GM18511 (cell line): ENCODE measurements at regions not wholly inside any gene's neighbourhood (a gene's known extent, or its start where the extent isn't known, plus 50 kb on each side); places are given as distances from the start of the nearest gene placed in this dataset.

ENCODE experiments used
- ATAC-seq: cut with Tn5 transposase; IDR thresholded peaks from one replicate; pipeline ENCODE4 v1.9.1; 2021; ENCODE audit warnings: mild to moderate bottlenecking, moderate library complexity; ENCODE audit not compliant: unreplicated experiment

GRCh38 chr7:84256571-84256971 lies 62.0 kb upstream of the SEMA3A start:
- no peak for ATAC-seq

DNA sequence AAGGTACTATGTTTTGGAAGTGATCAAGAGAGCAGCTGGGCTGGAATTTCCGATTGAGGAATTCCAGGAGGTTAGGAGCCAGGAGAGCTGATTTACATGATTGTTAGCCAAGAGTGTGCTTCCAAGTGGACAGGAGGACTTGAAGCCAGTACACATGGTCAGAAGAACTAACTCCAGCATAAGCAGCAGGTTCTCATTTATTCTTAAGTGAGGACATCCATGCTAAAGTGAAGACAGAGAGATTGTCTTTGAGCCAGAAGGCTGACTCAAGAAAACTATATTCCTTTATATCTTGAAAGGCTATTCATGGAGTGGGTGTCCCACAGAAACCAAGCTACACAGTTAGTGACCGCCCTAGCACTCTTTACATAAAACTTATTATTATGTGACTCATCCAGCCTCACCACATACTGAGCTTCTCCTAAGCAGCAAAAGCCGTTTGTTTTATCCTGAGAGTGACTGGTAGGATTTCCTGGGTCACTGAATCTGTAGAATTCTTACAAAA lies 56.7 kb upstream of the SEMA3A start:
- ATAC-seq: no peak

GRCh38 chr7:84250452-84250851 lies 55.9 kb upstream of the SEMA3A start:
- no peak for ATAC-seq

DNA sequence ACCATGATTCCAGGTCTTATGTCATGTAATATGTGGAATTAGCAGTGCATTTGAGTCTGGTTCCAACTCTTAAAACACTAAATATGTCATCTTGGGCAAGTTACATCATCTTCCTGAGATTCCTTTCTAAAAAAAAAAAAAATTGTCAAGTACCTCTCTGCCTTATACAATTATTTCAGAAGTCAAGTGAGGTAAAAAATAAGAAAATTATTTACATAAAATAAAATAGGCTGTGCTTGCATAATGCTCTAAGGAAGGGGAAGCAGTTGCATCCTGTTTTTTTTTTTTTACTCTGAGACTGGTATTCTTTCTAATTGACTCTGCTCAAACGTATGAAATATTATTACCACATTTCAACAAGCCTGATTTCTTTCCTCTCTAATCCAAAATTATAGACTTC lies 55.1 kb upstream of the SEMA3A start:
- ATAC-seq: no peak

- ATAC-seq: peak; percentile 24
Measured at GRCh38 chr7:84248843-84249242, 54.3 kb upstream of the SEMA3A start.

DNA sequence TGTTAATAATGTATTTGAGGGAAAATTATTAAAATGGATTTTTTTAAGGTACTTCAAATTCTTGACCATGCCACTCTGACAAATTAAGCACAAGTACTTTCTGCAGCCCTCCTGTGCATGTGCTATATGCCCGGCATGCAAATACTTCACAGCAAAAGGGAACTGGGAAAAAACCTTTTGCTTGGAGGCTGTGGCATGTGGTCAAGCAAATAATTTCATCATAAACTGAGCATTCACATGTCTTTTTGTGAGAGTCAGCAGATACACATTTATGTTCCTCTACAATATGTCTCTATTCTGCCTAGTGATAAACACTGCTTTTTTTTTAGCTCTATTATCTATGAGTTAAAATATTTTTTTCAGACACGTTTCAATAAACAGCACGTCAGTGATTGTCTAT lies 53.7 kb upstream of the SEMA3A start:
- ATAC-seq: peak; percentile 90

- ATAC-seq: peak; percentile 46
Measured at GRCh38 chr7:84247591-84247990, 53.0 kb upstream of the SEMA3A start.

GRCh38 chr7:84245835-84246234 lies 51.2 kb upstream of the SEMA3A start:
- ATAC-seq: no peak
